Stimulated activated CD4-positive, alpha-beta T cell treated with anti-CD3 and anti-CD28 coated beads, Interleukin-1b, Interleukin-23, amount 100 ng/mL, for 1 hour (primary cell): ENCODE measurements at regions not wholly inside any gene's neighbourhood (a gene's known extent, or its start where the extent isn't known, plus 50 kb on each side); places are given as distances from the start of the nearest gene placed in this dataset.
"Not testable (repeated sequence)": the region's sequence is repeated elsewhere in the genome, so short reads cannot be mapped to it uniquely, and the experiment has no call there.

Source experiments
- DNase-seq, 2 donors: peaks; one replicate each; pipeline ENCODE4 v3.0.0-alpha.2; 2020; ENCODE audit warnings: low read depth in 2 of 2

GRCh38 chr7:69232445-69233376 is 365.6 kb upstream of the AUTS2 start:
- DNase-seq = no peak

GRCh38 chr7:69237541-69237940 is 360.7 kb upstream of the AUTS2 start:
- no peak for DNase-seq

GRCh38 chr7:69243016-69243415 is 355.3 kb upstream of the AUTS2 start:
- no peak for DNase-seq

- DNase-seq = no peak
Observed at GRCh38 chr7:69244701-69245100, 353.6 kb upstream of the AUTS2 start.

GRCh38 chr7:69245646-69246045 is 352.6 kb upstream of the AUTS2 start:
- no peak for DNase-seq

GRCh38 chr7:69246758-69247157 is 351.5 kb upstream of the AUTS2 start:
- no peak for DNase-seq

GRCh38 chr7:69248382-69248828 is 349.9 kb upstream of the AUTS2 start:
- not testable (repeated sequence) for DNase-seq

- DNase-seq = no peak
Observed at GRCh38 chr7:69250958-69251357, 347.3 kb upstream of the AUTS2 start.

GRCh38 chr7:69254643-69255042 is 343.6 kb upstream of the AUTS2 start:
- no peak for DNase-seq

- DNase-seq = no peak
Observed at GRCh38 chr7:69256634-69257081, 341.6 kb upstream of the AUTS2 start.

GRCh38 chr7:69257592-69257991 is 340.7 kb upstream of the AUTS2 start:
- no peak for DNase-seq

- no peak for DNase-seq
Observed at GRCh38 chr7:69259445-69259844, 338.8 kb upstream of the AUTS2 start.

GRCh38 chr7:69260023-69260422 is 338.3 kb upstream of the AUTS2 start:
- DNase-seq = no peak

GRCh38 chr7:69263550-69263949 is 334.7 kb upstream of the AUTS2 start:
- DNase-seq = no peak

- no peak for DNase-seq
Observed at GRCh38 chr7:69269806-69270205, 328.5 kb upstream of the AUTS2 start.

GRCh38 chr7:69272101-69272500 is 326.2 kb upstream of the AUTS2 start:
- no peak for DNase-seq

GRCh38 chr7:69276011-69276729 is 322.1 kb upstream of the AUTS2 start:
- DNase-seq = no peak

- DNase-seq = no peak
Observed at GRCh38 chr7:69277366-69277765, 320.9 kb upstream of the AUTS2 start.

GRCh38 chr7:69282946-69283345 is 315.3 kb upstream of the AUTS2 start:
- no peak for DNase-seq

GRCh38 chr7:69283421-69283820 is 314.9 kb upstream of the AUTS2 start:
- DNase-seq = no peak

- no peak for DNase-seq
Observed at GRCh38 chr7:69285854-69286253, 312.4 kb upstream of the AUTS2 start.

GRCh38 chr7:69295977-69296376 is 302.3 kb upstream of the AUTS2 start:
- DNase-seq = no peak

- DNase-seq = no peak
Observed at GRCh38 chr7:69301253-69301652, 297.0 kb upstream of the AUTS2 start.
